ENCODE measurements at regions not wholly inside any gene's neighbourhood (a gene's known extent, or its start where the extent isn't known, plus 50 kb on each side); places are given as distances from the start of the nearest gene placed in this dataset.

DNA sequence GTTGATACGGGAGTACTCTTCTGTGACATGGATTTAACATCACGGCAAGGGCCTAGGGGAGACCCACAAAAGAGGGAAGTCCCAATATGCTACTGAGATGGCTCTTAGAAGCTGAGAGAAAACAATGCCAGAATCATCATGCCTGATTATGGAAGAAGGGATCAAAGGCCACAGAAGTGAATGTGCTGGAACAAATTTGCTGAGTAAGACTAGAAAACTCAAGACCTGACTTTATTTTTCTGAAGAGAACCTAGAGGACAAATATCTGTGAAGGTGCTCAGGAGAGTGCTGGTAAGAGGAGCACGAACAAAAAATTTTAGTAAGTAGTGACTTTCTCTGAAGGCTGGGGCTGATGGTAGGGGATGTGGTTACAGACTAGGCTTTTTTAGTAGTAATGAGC lies 277.0 kb downstream of the ZEB1 start:
- Histone ChIP-seq H3K4me3 (ENCODE audit: low read length in 3 of 3) (no peak overlapping the region), H3K27ac (ENCODE audit: low read depth in 2 of 2, low read length in 2 of 2) (no peak overlapping the region), H3K9me3 (ENCODE audit: control insufficient read depth in 2 of 3, insufficient read depth in 1 of 3, low read length in 3 of 3) (no peaks in the 10 kb centered on the region), H3K27me3 (ENCODE audit: control insufficient read depth, insufficient read depth, low read length) (no peaks in the 10 kb centered on the region), H3K4me1 (ENCODE audit: control insufficient read depth in 2 of 3, insufficient read depth in 2 of 3, low read depth in 1 of 3, low read length in 3 of 3) (no peaks in the 10 kb centered on the region), H3K9ac (ENCODE audit: low read length in 3 of 3) (no peak overlapping the region), H3K36me3 (ENCODE audit: control insufficient read depth in 2 of 3, insufficient read depth in 3 of 3, low read length in 3 of 3) (no peaks in the 10 kb centered on the region)
- FAIRE-seq (no peak), DNase-seq (no peak)
- intact Hi-C loops (cut with DNase I): no loop called here
- TF ChIP-seq, protein P1, sequence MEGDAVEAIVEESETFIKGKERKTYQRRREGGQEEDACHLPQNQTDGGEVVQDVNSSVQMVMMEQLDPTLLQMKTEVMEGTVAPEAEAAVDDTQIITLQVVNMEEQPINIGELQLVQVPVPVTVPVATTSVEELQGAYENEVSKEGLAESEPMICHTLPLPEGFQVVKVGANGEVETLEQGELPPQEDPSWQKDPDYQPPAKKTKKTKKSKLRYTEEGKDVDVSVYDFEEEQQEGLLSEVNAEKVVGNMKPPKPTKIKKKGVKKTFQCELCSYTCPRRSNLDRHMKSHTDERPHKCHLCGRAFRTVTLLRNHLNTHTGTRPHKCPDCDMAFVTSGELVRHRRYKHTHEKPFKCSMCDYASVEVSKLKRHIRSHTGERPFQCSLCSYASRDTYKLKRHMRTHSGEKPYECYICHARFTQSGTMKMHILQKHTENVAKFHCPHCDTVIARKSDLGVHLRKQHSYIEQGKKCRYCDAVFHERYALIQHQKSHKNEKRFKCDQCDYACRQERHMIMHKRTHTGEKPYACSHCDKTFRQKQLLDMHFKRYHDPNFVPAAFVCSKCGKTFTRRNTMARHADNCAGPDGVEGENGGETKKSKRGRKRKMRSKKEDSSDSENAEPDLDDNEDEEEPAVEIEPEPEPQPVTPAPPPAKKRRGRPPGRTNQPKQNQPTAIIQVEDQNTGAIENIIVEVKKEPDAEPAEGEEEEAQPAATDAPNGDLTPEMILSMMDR (IDR thresholded peaks at IDR 0.05; ENCODE audit: borderline replicate concordance, extremely low read depth, insufficient read depth): no peak

DNA sequence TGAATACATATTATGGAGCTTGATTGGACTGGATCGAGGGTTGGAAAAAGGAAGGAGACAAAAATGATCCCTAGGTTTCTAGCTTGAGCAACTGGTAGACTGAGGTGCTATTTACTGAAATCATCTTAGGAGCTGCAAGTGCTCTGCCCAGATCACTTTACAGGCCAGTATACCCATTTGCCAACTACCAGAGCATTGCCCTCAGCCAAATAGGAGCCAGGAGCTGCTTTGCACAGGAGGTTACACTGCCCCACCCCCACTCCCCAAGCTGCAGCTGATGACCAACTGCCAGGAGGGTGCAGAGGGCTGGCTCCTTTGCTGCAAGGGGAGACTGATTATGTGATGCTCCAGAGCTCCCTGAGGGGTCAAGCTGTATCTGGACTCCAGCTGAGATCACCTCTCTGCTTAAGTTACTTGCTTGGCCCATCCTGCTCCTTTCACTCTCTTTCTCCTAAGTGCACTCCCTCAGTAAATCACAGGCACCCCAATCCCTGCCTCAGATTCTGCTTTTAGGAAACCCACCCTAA lies 275.4 kb downstream of the ZEB1 start:
- TF ChIP-seq, protein P1 (IDR thresholded peaks at IDR 0.05; ENCODE audit: borderline replicate concordance, extremely low read depth, insufficient read depth): no peak
- Histone ChIP-seq H3K36me3 (ENCODE audit: control insufficient read depth in 2 of 3, insufficient read depth in 3 of 3, low read length in 3 of 3) (no peaks in the 10 kb centered on the region), H3K4me3 (ENCODE audit: low read length in 3 of 3) (no peak overlapping the region), H3K27ac (ENCODE audit: low read depth in 2 of 2, low read length in 2 of 2) (no peak overlapping the region), H3K27me3 (ENCODE audit: control insufficient read depth, insufficient read depth, low read length) (no peaks in the 10 kb centered on the region), H3K4me1 (ENCODE audit: control insufficient read depth in 2 of 3, insufficient read depth in 2 of 3, low read depth in 1 of 3, low read length in 3 of 3) (no peaks in the 10 kb centered on the region), H3K9ac (ENCODE audit: low read length in 3 of 3) (no peak overlapping the region), H3K9me3 (ENCODE audit: control insufficient read depth in 2 of 3, insufficient read depth in 1 of 3, low read length in 3 of 3) (no peaks in the 10 kb centered on the region)
- intact Hi-C loops (cut with DNase I): no loop called here
- no peak for FAIRE-seq
- no peak for DNase-seq

DNA sequence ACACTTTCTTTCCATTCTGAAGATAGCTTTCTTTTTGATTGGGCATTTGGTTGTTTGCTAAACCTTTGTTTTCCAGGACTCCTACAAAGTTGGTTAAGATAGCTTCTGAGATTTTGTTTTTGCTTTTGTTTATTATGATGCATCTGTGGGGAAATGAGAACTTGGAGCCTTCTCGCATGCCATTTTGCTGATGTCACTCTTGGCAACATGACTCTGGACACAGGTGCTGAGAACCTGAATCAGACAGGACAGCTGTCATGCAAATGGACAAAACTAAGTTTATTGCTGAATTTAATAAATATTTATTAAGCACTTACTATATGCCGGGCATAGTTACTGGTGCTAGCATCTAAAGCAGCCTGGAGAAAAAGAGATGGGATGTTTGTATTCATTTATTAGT lies 274.1 kb downstream of the ZEB1 start:
- TF ChIP-seq, protein P1 (IDR thresholded peaks at IDR 0.05; ENCODE audit: borderline replicate concordance, extremely low read depth, insufficient read depth): no peak
- H3K27me3 ChIP-seq (ENCODE audit: control insufficient read depth, insufficient read depth, low read length): no peaks in the 10 kb centered on the region
- H3K36me3 ChIP-seq (ENCODE audit: control insufficient read depth in 2 of 3, insufficient read depth in 3 of 3, low read length in 3 of 3): no peaks in the 10 kb centered on the region
- intact Hi-C loops (cut with DNase I): no loop called here
- no peaks in the 10 kb centered on the region for H3K4me1 ChIP-seq (ENCODE audit: control insufficient read depth in 2 of 3, insufficient read depth in 2 of 3, low read depth in 1 of 3, low read length in 3 of 3)
- DNase-seq (no peak), FAIRE-seq (no peak)
- no peak overlapping the region for H3K4me3 ChIP-seq (ENCODE audit: low read length in 3 of 3)
- H3K9me3 ChIP-seq (ENCODE audit: control insufficient read depth in 2 of 3, insufficient read depth in 1 of 3, low read length in 3 of 3): no peaks in the 10 kb centered on the region
- no peak overlapping the region for H3K9ac ChIP-seq (ENCODE audit: low read length in 3 of 3)
- H3K27ac ChIP-seq (ENCODE audit: low read depth in 2 of 2, low read length in 2 of 2): no peak overlapping the region

DNA sequence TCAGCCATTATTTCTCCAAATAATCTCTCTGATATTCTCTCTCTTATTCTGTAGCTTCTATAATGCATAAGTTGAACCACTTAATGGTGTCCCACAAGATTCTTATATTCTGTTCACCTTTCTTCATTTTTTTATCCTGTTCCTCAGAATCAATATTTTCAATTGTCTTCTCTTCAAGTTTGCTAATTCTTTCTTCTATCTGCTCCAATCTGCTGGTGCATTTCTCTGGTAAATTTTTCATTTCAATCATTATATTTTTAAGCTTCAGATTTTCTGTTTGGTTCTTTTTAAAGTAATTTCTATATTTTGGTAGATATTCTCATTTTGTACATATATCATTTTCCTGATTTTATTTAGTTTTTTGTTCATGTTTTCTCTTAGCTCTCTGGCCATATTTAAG lies 272.6 kb downstream of the ZEB1 start:
- no peak overlapping the region for H3K9ac ChIP-seq (ENCODE audit: low read length in 3 of 3)
- no peaks in the 10 kb centered on the region for H3K27me3 ChIP-seq (ENCODE audit: control insufficient read depth, insufficient read depth, low read length)
- H3K36me3 ChIP-seq (ENCODE audit: control insufficient read depth in 2 of 3, insufficient read depth in 3 of 3, low read length in 3 of 3): no peaks in the 10 kb centered on the region
- no peak overlapping the region for H3K4me3 ChIP-seq (ENCODE audit: low read length in 3 of 3)
- H3K9me3 ChIP-seq (ENCODE audit: control insufficient read depth in 2 of 3, insufficient read depth in 1 of 3, low read length in 3 of 3): no peaks in the 10 kb centered on the region
- intact Hi-C loops (cut with DNase I): no loop called here
- FAIRE-seq: peak; percentile 3
- DNase-seq: no peak
- TF ChIP-seq, protein P1 (IDR thresholded peaks at IDR 0.05; ENCODE audit: borderline replicate concordance, extremely low read depth, insufficient read depth): no peak
- no peak overlapping the region for H3K27ac ChIP-seq (ENCODE audit: low read depth in 2 of 2, low read length in 2 of 2)
- no peaks in the 10 kb centered on the region for H3K4me1 ChIP-seq (ENCODE audit: control insufficient read depth in 2 of 3, insufficient read depth in 2 of 3, low read depth in 1 of 3, low read length in 3 of 3)
